ENCODE measurements at regions not wholly inside any gene's neighbourhood (a gene's known extent, or its start where the extent isn't known, plus 50 kb on each side); places are given as distances from the start of the nearest gene placed in this dataset.

GRCh38 chr6:26197933-26198721, 110.9 kb downstream of the HFE start:
- DNase-seq (ENCODE audit: low read depth in 2 of 2): no peak

GRCh38 chr6:26198722-26199056, 111.5 kb downstream of the HFE start:
- DNase-seq (ENCODE audit: low read depth in 2 of 2): no peak

GRCh38 chr6:26199057-26199772, 112.0 kb downstream of the HFE start:
- no peak for DNase-seq (ENCODE audit: low read depth in 2 of 2)

DNA sequence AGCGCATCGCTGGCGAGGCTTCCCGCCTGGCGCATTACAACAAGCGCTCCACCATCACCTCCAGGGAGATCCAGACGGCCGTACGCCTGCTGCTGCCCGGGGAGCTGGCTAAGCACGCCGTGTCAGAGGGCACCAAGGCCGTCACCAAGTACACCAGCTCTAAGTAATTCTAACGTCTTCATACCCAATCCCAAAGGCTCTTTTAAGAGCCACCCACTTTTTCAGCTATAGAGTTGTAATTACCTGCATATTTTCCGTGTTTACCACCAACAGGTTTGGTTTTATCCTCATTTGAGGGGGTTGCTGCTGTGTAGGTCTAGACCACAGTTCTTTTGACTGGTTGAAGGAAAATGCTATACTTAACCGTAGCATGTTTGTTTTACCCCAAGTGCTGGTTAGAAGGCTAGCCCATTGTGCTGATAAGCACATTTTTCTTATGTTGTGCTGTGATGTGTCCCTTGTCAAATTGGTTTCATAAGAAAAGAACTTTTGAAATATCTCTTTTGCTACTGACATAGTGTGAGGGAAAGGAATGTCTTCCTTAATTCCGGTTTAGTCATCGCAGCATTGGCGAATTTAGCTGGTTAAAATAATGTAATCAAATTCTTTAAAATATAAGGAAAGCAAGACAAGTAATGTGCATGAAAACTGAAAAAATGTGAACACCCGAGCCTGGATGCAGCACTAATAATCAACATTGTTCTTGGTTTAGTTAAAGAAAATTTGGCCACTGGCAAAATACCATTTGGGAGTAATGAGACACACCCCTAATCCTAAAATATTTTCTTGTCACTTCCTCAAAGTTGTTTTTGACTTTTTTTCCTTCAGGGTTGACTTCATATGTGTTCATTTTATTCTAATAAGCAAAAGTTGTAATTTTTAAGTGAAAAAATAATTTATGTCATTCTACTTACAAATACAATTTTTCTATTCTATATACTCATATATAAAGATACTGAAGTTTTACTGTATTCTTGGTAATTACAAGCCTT, 112.8 kb downstream of the HFE start:
- no peak for DNase-seq (ENCODE audit: low read depth in 2 of 2)

DNA sequence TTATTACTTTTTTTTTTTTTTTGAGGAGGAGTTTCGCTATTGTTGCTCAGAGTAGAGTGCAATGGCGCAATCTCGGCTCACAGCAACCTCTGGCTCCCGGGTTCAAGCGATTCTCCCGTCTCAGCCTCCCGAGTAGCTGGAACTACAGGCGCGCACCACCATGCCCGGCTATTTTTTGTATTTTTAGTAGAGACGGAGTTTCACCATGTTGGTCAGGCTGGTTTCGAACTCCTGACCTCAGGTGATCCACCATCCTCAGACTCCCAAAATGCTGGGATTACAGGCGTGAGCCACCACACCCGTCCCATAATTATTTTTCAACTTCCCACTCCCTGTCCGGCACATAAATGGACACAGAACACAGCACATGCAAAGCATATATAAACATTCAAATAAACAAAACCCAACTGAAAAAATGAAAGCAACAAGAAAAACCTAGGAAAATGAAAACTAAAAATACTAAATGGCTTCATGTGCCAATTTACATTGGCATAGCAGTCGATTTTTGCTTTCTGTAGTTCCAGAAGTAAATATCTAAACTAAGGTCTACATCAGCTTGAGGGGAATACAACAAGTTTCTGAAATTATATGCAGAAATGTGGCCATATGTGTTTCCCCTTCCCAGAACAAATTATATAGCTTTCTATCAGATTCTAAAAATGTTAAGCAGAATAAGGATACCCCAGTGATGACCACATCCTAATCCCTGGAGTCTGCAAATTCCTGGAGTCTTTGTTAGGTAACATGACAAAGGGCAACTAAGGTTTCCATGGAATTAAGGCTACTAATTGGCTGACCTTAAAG, 113.9 kb downstream of the HFE start:
- DNase-seq (ENCODE audit: low read depth in 2 of 2): no peak

GRCh38 chr6:26202201-26202611, 115.0 kb downstream of the HFE start:
- DNase-seq (ENCODE audit: low read depth in 2 of 2): no peak

GRCh38 chr6:26202811-26203583, 115.8 kb downstream of the HFE start:
- DNase-seq (ENCODE audit: low read depth in 2 of 2): no peak

DNA sequence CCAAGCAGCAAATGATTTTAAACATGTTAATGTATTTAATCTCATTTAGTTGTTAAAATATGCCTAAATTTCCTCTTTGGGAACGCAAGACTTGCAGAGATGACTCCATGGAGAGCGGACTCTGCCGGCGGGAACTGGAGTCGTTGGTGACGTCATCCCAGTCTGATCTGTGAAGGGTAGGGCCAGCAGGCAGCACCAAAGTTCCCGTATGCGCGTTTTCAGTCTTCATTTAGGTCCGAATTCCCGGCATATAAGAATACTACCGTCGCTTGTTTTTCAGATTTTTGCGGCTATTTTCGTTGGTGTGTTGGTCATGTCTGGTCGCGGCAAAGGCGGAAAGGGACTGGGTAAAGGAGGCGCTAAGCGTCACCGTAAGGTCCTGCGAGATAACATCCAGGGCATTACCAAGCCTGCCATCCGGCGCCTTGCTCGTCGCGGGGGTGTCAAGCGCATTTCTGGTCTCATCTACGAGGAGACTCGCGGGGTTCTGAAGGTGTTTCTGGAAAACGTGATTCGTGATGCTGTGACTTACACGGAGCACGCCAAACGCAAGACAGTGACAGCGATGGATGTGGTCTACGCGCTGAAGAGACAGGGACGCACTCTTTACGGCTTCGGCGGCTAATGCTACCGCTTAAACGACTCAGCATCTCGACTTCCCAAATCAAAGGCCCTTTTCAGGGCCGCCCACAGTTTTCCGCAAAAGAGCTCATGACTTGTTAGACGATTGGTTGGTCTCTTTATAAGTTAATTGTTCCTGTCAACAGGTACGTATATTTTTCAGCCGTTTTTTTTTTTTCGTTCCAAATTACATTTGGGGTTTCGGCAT, 117.3 kb downstream of the HFE start:
- no peak for DNase-seq (ENCODE audit: low read depth in 2 of 2)

GRCh38 chr6:26205161-26205624, 118.0 kb downstream of the HFE start:
- no peak for DNase-seq (ENCODE audit: low read depth in 2 of 2)

DNA sequence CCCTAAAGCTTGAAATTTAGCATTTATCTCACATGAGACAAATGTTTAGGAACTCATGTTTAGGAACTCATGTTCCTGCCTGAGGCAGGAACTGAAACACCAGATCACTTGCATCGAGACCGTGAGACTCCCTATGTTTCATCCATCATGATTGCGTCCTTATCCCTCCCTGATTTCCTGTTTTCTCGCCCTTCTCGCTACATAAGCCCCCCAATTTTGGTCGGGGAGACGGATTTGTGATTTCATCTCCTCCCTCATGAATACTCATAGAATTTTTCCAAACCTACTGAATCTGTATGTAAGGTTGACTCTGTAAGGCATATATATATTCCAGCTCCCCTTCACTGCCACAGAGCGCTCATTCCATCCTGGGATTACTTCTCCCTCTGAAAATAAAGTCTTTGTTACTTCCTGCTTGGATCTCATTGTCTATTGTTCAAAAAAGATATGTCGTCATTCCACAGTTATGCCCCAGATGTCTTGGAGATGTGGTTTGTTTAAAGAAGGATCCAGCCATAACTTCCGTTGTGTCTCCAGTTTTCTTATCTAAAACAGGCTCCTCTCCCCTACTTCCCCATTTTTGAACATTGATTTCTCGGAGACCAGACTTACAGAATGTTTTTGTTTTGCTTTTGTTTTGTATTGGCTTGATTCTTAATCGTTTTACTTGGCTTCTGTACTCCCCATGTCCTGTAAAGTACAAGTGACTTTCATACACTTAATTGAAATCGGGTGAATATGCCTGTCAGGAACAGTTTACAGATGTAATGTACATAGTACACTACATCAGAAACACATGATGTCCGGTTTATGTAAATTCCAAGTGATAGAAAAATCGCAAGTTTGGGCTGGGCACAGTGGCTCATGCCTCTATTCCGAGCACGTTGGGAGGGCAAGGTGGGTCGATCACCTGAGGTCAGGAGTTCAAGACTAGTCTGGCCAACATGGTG, 118.7 kb downstream of the HFE start:
- no peak for DNase-seq (ENCODE audit: low read depth in 2 of 2)

- DNase-seq (ENCODE audit: low read depth in 2 of 2): no peak
These were observed 119.9 kb downstream of the HFE start for GRCh38 chr6:26206868-26207801.

DNA sequence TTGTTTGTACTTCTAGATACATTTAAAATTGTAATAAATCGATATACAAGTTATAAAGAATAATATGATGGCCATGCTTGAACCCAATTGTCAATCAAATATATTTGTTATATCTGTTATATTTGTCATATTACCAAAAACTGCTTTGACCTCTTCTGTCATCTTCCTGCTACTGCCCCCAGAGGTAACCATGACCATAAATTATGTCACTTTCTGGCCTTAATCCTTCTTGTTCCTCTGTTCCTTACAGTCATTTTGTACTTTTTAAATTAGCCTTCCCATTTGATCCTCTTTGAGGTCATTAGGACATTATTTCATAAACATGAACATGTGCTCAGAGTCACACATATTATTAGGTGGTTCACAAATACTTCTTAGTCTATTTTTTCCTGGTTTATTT, 124.7 kb downstream of the HFE start:
- no peak for DNase-seq (ENCODE audit: low read depth in 2 of 2)

- DNase-seq (ENCODE audit: low read depth in 2 of 2): no peak
These were observed 126.3 kb downstream of the HFE start for GRCh38 chr6:26213334-26214075.

DNA sequence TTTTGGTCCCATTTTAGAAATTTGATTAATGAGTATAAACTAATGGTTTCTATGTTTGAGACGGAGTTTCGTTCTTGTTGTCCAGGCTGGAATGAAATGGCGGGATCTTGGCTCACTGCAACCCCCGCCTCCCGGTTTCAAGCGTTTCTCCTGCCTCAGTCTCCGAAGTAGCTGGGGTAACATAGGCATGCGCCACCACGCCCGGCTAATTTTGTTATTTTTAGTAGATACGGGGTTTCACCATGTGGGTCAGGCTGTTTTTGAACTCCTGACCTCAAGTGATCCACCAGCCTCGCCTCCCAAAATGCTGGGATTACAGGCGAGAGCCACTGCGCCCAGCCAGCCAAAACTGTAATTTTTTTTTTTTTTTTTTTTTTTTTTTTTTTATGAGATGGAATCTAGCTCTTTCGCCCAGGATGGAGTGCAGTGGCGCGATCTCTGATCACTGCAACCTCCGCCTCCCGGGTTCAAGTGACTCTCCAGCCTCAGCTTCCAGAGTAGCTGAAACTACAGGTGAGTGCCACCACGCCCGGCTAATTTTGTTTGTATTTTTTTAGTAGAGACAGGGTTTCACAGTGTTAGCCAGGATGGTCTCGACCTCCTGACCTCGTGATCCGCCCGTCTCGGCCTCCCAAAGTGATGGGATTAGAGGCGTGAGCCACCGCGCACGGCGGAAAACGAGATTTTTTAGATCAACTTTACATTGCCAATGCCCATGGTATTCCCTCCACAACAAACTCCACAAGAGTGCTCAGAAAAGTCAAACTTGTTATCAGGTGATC, 127.8 kb downstream of the HFE start:
- DNase-seq (ENCODE audit: low read depth in 2 of 2): no peak

DNA sequence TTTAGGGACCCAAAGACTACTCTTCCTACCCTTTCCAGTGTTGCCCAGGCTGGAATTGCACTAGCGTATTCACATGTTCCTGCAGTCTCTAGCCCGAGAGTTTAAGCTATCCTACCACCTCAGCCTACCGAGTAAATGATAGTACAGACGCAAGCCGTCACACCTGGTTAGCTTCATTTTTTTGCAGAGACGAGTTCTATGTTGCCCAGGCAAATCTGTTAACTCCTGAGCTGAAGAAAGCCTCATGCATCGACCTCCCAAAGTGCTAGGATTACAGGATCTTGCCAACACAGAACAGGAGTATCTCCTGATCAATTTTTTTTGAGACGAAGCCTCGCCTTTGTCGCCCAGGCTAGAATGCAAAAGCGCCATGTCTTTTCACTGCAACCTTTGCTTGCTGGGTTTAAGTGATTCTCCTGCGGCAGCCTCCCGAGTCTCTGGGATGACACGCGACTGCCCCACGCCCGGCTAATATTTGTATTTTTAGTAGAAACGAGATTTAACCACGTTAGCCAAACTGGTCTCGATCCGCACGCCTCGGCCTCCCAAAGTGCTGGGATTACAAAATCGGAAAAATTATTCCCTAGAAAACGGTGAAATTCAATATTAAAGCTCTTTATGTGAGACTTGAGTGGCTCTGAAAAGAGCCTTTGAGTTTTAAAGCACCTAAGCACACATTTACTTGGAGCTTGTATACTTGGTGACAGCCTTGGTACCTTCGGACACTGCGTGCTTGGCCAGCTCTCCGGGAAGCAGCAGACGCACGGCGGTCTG, 128.5 kb downstream of the HFE start:
- no peak for DNase-seq (ENCODE audit: low read depth in 2 of 2)
